K562 (cell line): ENCODE measurements at regions not wholly inside any gene's neighbourhood (a gene's known extent, or its start where the extent isn't known, plus 50 kb on each side); places are given as distances from the start of the nearest gene placed in this dataset.

ENCODE experiments used
- ATAC-seq: fragments of 200-7000 bp; cut with Tn5 transposase; 3 replicates; pipeline ENCODE4 v1.9.1; 2020; ENCODE audit warnings: moderate library complexity
- BruUV-seq: library from RNA; stranded (reverse); fragments of 400-500 nt; replicated peaks from 2 replicates; lab custom pipeline; 2021; lab: Mats Ljungman, UMichigan
- CTCF ChIA-PET: fragments of 300-600 bp; formaldehyde crosslinking; extraction: SDS; loops from one replicate; lab custom pipeline; 2021; ENCODE audit warnings: low intra/inter-chr PET ratio; lab: Yijun Ruan, JAX
- POLR2A ChIA-PET: fragments of 300-600, 350-650 bp; sonication (Branson Sonifier 250); formaldehyde crosslinking; extraction: SDS; loops from one replicate; lab custom pipeline; 2021; ENCODE audit warnings: antibody characterized with exemption, inconsistent platforms; lab: Yijun Ruan, JAX
- DNase-seq, 4 experiments: peaks; one replicate each; pipeline versions ENCODE4 v3.0.0 to v3.0.0-alpha.2; 2011 to 2018; ENCODE audit warnings: low spot score in 3 of 4, mixed read lengths in 3 of 4; ENCODE audit errors: extremely low read depth in 1 of 4
- FAIRE-seq: peaks from 2 replicates; lab custom pipeline; 2011; peaks lifted over from hg19 to GRCh38; lab: Jason Lieb, UNC
- H2AFZ ChIP-seq: 2 replicates; pipeline ENCODE4 v1.6.0; 2011; ENCODE audit warnings: low read depth, low read length, control low read depth, inconsistent platforms
- H3K27ac ChIP-seq: fragments of 200-600 bp; 3 replicates; pipeline ENCODE4 v1.8.0; 2011; ENCODE audit warnings: low read depth, mild to moderate bottlenecking, control low read depth, inconsistent platforms, low read length, moderate library complexity, mixed read lengths; ENCODE audit errors: extremely low read depth
- H3K27me3 ChIP-seq, 2 experiments: fragments of 300-600 bp in 1 of 2; 2 replicates in 1 of 2; 3 replicates in 1 of 2; pipeline versions ENCODE4 v1.6.0 to v1.8.0; 2011; ENCODE audit warnings: inconsistent platforms in 2 of 2, low read length in 2 of 2, mild to moderate bottlenecking in 1 of 2, mixed read lengths in 1 of 2, moderate library complexity in 1 of 2; ENCODE audit not compliant: control insufficient read depth in 2 of 2, insufficient read depth in 2 of 2
- H3K36me3 ChIP-seq: fragments of 300-600 bp; 3 replicates; pipeline ENCODE4 v1.8.0; 2011; ENCODE audit warnings: mild to moderate bottlenecking, low read length, inconsistent platforms; ENCODE audit not compliant: control insufficient read depth, insufficient read depth
- H3K4me1 ChIP-seq, 2 experiments: fragments of 200-600 bp in 1 of 2; replicated peaks in 1 of 2; 2 replicates in 1 of 2; 3 replicates in 1 of 2; pipeline versions ENCODE4 v1.5.1 to v1.8.0; 2011; ENCODE audit warnings: inconsistent platforms in 2 of 2, low read length in 2 of 2, mild to moderate bottlenecking in 1 of 2, mixed read lengths in 1 of 2, moderate library complexity in 1 of 2; ENCODE audit not compliant: control insufficient read depth in 2 of 2, insufficient read depth in 2 of 2
- H3K4me2 ChIP-seq: 2 replicates; pipeline ENCODE4 v1.6.1; 2011; ENCODE audit warnings: low read length, control low read depth, inconsistent platforms, mixed read lengths; ENCODE audit not compliant: insufficient read depth
- H3K4me3 ChIP-seq: fragments of 200-600 bp; sonication (generic), shearing (Covaris generic); 2 replicates; pipeline ENCODE4 v1.5.1; 2016; ENCODE audit warnings: control low read depth, inconsistent platforms
- H3K79me2 ChIP-seq: fragments of 200-600 bp; 3 replicates; pipeline ENCODE4 v1.8.0; 2011; ENCODE audit warnings: low read length, inconsistent platforms; ENCODE audit not compliant: control insufficient read depth, insufficient read depth
- H3K9ac ChIP-seq, 2 experiments: 2 replicates each; pipeline versions ENCODE4 v1.6.0 to v1.6.1; 2011; ENCODE audit warnings: low read depth in 2 of 2, low read length in 2 of 2, control low read depth in 1 of 2, inconsistent platforms in 1 of 2, mild to moderate bottlenecking in 1 of 2, mixed read lengths in 1 of 2; ENCODE audit not compliant: insufficient read depth in 1 of 2
- H3K9me1 ChIP-seq: one replicate; pipeline ENCODE4 v1.6.0; 2011; ENCODE audit warnings: inconsistent platforms, mild to moderate bottlenecking, low read length, moderate library complexity; ENCODE audit not compliant: control insufficient read depth, insufficient read depth
- H3K9me3 ChIP-seq: replicated peaks from 2 replicates; pipeline ENCODE4 v1.5.1; 2011; ENCODE audit warnings: low read depth, low read length, inconsistent platforms; ENCODE audit not compliant: control insufficient read depth, insufficient read depth
- H4K20me1 ChIP-seq: replicated peaks from 2 replicates; pipeline ENCODE4 v1.6.1; 2011; ENCODE audit warnings: low read length, inconsistent platforms, mixed read lengths; ENCODE audit not compliant: control insufficient read depth, insufficient read depth
- BCL6 ChIP-seq: fragments of 250-450 bp; sonication (Bioruptor Pico); IDR thresholded peaks from 2 replicates; pipeline ENCODE4 v1.4.0; 2020
- CBFA2T2 ChIP-seq: fragments of 450-650 bp; conservative IDR thresholded peaks from 2 replicates; pipeline ENCODE4 v1.6.1; 2017; ENCODE audit warnings: mild to moderate bottlenecking
- CBFA2T3 ChIP-seq: fragments of 450-650 bp; IDR thresholded peaks from 2 replicates; pipeline ENCODE4 v1.6.1; 2017
- CC2D1A ChIP-seq: fragments of 450-650 bp; IDR thresholded peaks from 2 replicates; pipeline ENCODE4 v1.6.1; 2017; ENCODE audit warnings: mild to moderate bottlenecking
- CTCF ChIP-seq, 3 experiments: IDR thresholded peaks in 2 of 3; conservative IDR thresholded peaks in 1 of 3; 2 replicates each; pipeline ENCODE4 v1.5.1; 2011 to 2012; ENCODE audit warnings: low read length in 3 of 3, mild to moderate bottlenecking in 3 of 3, control low read depth in 2 of 3, improper control_type of control experiment in 1 of 3, inconsistent platforms in 1 of 3, low read depth in 1 of 3, mixed read lengths in 1 of 3, moderate library complexity in 1 of 3; ENCODE audit not compliant: insufficient read depth in 2 of 3
- DEAF1 ChIP-seq: fragments of 450-650 bp; formaldehyde crosslinking; IDR thresholded peaks from 2 replicates; pipeline ENCODE4 v1.4.0; 2020; ENCODE audit warnings: mild to moderate bottlenecking, moderate library complexity
- EWSR1 ChIP-seq: fragments of 450-650 bp; IDR thresholded peaks from 2 replicates; pipeline ENCODE4 v1.6.1; 2018; ENCODE audit warnings: borderline replicate concordance, mild to moderate bottlenecking, low read depth, moderate library complexity; ENCODE audit not compliant: partially characterized antibody
- EZH2 ChIP-seq: IDR thresholded peaks from 2 replicates; pipeline ENCODE4 v1.6.1; 2012; ENCODE audit warnings: low read depth, mild to moderate bottlenecking, inconsistent platforms, low read length, borderline replicate concordance
- KDM1A ChIP-seq, 2 experiments: fragments of 450-650 bp; IDR thresholded peaks; 2 replicates each; pipeline ENCODE4 v1.6.1; 2016; ENCODE audit warnings: mild to moderate bottlenecking in 2 of 2
- MCM5 ChIP-seq: fragments of 450-650 bp; IDR thresholded peaks from 2 replicates; pipeline ENCODE4 v1.6.1; 2016; ENCODE audit warnings: low read depth
- SIN3A ChIP-seq, 2 experiments: fragments of 150-350 bp in 1 of 2; IDR thresholded peaks; 2 replicates each; pipeline ENCODE4 v1.6.1; 2011 to 2016; ENCODE audit warnings: borderline replicate concordance in 2 of 2, low read depth in 2 of 2, low read length in 2 of 2, mild to moderate bottlenecking in 2 of 2, moderate library complexity in 2 of 2; ENCODE audit not compliant: control insufficient read depth in 1 of 2
- SMARCE1 ChIP-seq: fragments of 450-650 bp; IDR thresholded peaks from 2 replicates; pipeline ENCODE4 v1.7.1; 2016; ENCODE audit warnings: mild to moderate bottlenecking
- ZNF175 ChIP-seq: fragments of 200-800 bp; sonication (Bioruptor generic); IDR thresholded peaks from 2 replicates; pipeline ENCODE4 v1.6.1; 2016; ENCODE audit warnings: low read depth, mild to moderate bottlenecking, missing genetic modification characterization, missing compliant biosample characterization
- WGBS: fragments of 100-300 bp; shearing (Covaris generic); methylation state at CpG from one replicate; pipeline ENCODE4 v1.1.6; 2016; ENCODE audit warnings: low coverage, mixed read lengths; ENCODE audit not compliant: insufficient coverage; ENCODE audit errors: missing lambda C conversion rate; 5-methylcytosine and 5-hydroxymethylcytosine counted together
- in situ Hi-C: fragments of 300-500 bp; cut with MboI; formaldehyde crosslinking; loops from 4 replicates; pipeline ENCODE4 v1.15.0; 2018; ENCODE audit warnings: inconsistent platforms, mixed read lengths
- intact Hi-C: fragments of 100-400 bp; cut with micrococcal nuclease; formaldehyde crosslinking; loops from 2 replicates; pipeline ENCODE4 v1.14.2; 2022
- TF ChIP-seq, protein P1 (sequence below), 2 experiments: fragments of 450-650 bp; IDR thresholded peaks; 2 replicates each; pipeline ENCODE4 v1.6.1; 2018; ENCODE audit warnings: mild to moderate bottlenecking in 2 of 2, low read depth in 1 of 2; ENCODE audit not compliant: partially characterized antibody in 2 of 2

- 7% methylated on average over 8 of the region's 8 CpGs for WGBS
- no peaks in the 10 kb centered on the region for H3K4me1 ChIP-seq
- H3K9me3 ChIP-seq = no peaks in the 10 kb centered on the region
- BruUV-seq = no TSS peak
- H3K9ac ChIP-seq = no peak overlapping the region
- no peak overlapping the region for H3K27ac ChIP-seq
- ChIA-PET POLR2A (no interaction called here), CTCF (no interaction called here)
- H3K4me2 ChIP-seq = no peak overlapping the region
- H3K9me1 ChIP-seq = no peaks in the 10 kb centered on the region
- no peaks in the 10 kb centered on the region for H3K79me2 ChIP-seq
- no peak for DNase-seq
- no peak for FAIRE-seq
- H2AFZ ChIP-seq = no peak overlapping the region
- H3K36me3 ChIP-seq = no peaks in the 10 kb centered on the region
- TF ChIP-seq CBFA2T2 (no peak), EZH2 (no peak), SMARCE1 (no peak), CTCF (IDR thresholded peaks at IDR 0.05 in 2 of 3, conservative IDR thresholded peaks at IDR 0.05 in 1 of 3; ENCODE audit: insufficient read depth in 2 of 3, low read depth in 1 of 3, low read length in 3 of 3) (no peak), MCM5 (no peak), CC2D1A (no peak), DEAF1 (no peak), CBFA2T3 (no peak), ZNF175 (CRISPR knock-in tag) (no peak), BCL6 (CRISPR knock-in tag) (no peak), SIN3A (IDR thresholded peaks at IDR 0.05; ENCODE audit: borderline replicate concordance in 2 of 2, control insufficient read depth in 1 of 2, low read depth in 2 of 2, low read length in 2 of 2) (no peak), KDM1A (IDR thresholded peaks at IDR 0.05) (no peak), EWSR1 (no peak)
- TF ChIP-seq, protein P1, sequence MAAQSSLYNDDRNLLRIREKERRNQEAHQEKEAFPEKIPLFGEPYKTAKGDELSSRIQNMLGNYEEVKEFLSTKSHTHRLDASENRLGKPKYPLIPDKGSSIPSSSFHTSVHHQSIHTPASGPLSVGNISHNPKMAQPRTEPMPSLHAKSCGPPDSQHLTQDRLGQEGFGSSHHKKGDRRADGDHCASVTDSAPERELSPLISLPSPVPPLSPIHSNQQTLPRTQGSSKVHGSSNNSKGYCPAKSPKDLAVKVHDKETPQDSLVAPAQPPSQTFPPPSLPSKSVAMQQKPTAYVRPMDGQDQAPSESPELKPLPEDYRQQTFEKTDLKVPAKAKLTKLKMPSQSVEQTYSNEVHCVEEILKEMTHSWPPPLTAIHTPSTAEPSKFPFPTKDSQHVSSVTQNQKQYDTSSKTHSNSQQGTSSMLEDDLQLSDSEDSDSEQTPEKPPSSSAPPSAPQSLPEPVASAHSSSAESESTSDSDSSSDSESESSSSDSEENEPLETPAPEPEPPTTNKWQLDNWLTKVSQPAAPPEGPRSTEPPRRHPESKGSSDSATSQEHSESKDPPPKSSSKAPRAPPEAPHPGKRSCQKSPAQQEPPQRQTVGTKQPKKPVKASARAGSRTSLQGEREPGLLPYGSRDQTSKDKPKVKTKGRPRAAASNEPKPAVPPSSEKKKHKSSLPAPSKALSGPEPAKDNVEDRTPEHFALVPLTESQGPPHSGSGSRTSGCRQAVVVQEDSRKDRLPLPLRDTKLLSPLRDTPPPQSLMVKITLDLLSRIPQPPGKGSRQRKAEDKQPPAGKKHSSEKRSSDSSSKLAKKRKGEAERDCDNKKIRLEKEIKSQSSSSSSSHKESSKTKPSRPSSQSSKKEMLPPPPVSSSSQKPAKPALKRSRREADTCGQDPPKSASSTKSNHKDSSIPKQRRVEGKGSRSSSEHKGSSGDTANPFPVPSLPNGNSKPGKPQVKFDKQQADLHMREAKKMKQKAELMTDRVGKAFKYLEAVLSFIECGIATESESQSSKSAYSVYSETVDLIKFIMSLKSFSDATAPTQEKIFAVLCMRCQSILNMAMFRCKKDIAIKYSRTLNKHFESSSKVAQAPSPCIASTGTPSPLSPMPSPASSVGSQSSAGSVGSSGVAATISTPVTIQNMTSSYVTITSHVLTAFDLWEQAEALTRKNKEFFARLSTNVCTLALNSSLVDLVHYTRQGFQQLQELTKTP (IDR thresholded peaks at IDR 0.05; ENCODE audit: low read depth in 1 of 2, partially characterized antibody in 2 of 2) = no peak
- no peak for ATAC-seq
- H4K20me1 ChIP-seq = no peaks in the 10 kb centered on the region
- in situ Hi-C loops = no loop called here
- H3K27me3 ChIP-seq = no peaks in the 10 kb centered on the region
- H3K4me3 ChIP-seq = no peak overlapping the region
- intact Hi-C loops = no loop called here
Observed at GRCh38 chr11:28837599-28837998, 729.4 kb downstream of the METTL15 start.
